ENCODE measurements at regions not wholly inside any gene's neighbourhood (a gene's known extent, or its start where the extent isn't known, plus 50 kb on each side); places are given as distances from the start of the nearest gene placed in this dataset.
A peak's percentile ranks its signal among the peaks of the same experiment; 100 is the strongest.

- H3K36me3 Mint-ChIP-seq (ENCODE audit: low read depth), result no peaks in the 10 kb centered on the region
- H3K9me3 Mint-ChIP-seq, result peaks cover 3% of the 10 kb centered on the region
- H3K4me1 Mint-ChIP-seq, result no peaks in the 10 kb centered on the region
- peaks cover 5% of the 10 kb centered on the region for H3K27me3 Mint-ChIP-seq (ENCODE audit: low read depth)
- H3K27ac Mint-ChIP-seq (ENCODE audit: unreplicated experiment), result peak overlapping the region; percentile 80
- TF ChIP-seq CTCF (conservative IDR thresholded peaks at IDR 0.05), result no peak
- no peak for DNase-seq (ENCODE audit: low read depth, low spot score)
- H3K4me3 Mint-ChIP-seq, result no peak overlapping the region
Measured at GRCh38 chr17:13200671-13201070, 182.8 kb upstream of the ELAC2 start.

- Mint-ChIP-seq H3K36me3 (ENCODE audit: low read depth) (no peaks in the 10 kb centered on the region), H3K27me3 (ENCODE audit: low read depth) (peaks cover 5% of the 10 kb centered on the region), H3K9me3 (peaks cover 3% of the 10 kb centered on the region), H3K27ac (ENCODE audit: unreplicated experiment) (no peak overlapping the region), H3K4me1 (no peaks in the 10 kb centered on the region), H3K4me3 (no peak overlapping the region)
- DNase-seq (ENCODE audit: low read depth, low spot score), result no peak
- no peak for TF ChIP-seq CTCF (conservative IDR thresholded peaks at IDR 0.05)
Measured at GRCh38 chr17:13199425-13199824, 181.6 kb upstream of the ELAC2 start.

- H3K4me1 Mint-ChIP-seq, result no peaks in the 10 kb centered on the region
- H3K9me3 Mint-ChIP-seq, result peaks cover 3% of the 10 kb centered on the region
- DNase-seq (ENCODE audit: low read depth, low spot score), result no peak
- H3K36me3 Mint-ChIP-seq (ENCODE audit: low read depth), result no peaks in the 10 kb centered on the region
- peaks cover 5% of the 10 kb centered on the region for H3K27me3 Mint-ChIP-seq (ENCODE audit: low read depth)
- TF ChIP-seq CTCF (conservative IDR thresholded peaks at IDR 0.05), result no peak
- no peak overlapping the region for H3K27ac Mint-ChIP-seq (ENCODE audit: unreplicated experiment)
- H3K4me3 Mint-ChIP-seq, result no peak overlapping the region
Measured at GRCh38 chr17:13197586-13197985, 179.8 kb upstream of the ELAC2 start.

GRCh38 chr17:13194887-13195286 is 177.1 kb upstream of the ELAC2 start:
- no peak overlapping the region for H3K27ac Mint-ChIP-seq (ENCODE audit: unreplicated experiment)
- DNase-seq (ENCODE audit: low read depth, low spot score), result no peak
- H3K4me1 Mint-ChIP-seq, result no peaks in the 10 kb centered on the region
- H3K27me3 Mint-ChIP-seq (ENCODE audit: low read depth), result no peaks in the 10 kb centered on the region
- no peak for TF ChIP-seq CTCF (conservative IDR thresholded peaks at IDR 0.05)
- H3K36me3 Mint-ChIP-seq (ENCODE audit: low read depth), result no peaks in the 10 kb centered on the region
- peaks cover 5% of the 10 kb centered on the region for H3K9me3 Mint-ChIP-seq
- H3K4me3 Mint-ChIP-seq, result no peak overlapping the region

- Mint-ChIP-seq H3K27me3 (ENCODE audit: low read depth) (no peaks in the 10 kb centered on the region), H3K4me1 (no peaks in the 10 kb centered on the region), H3K9me3 (peaks cover 3% of the 10 kb centered on the region), H3K27ac (ENCODE audit: unreplicated experiment) (no peak overlapping the region), H3K4me3 (no peak overlapping the region), H3K36me3 (ENCODE audit: low read depth) (peaks cover 4% of the 10 kb centered on the region)
- no peak for DNase-seq (ENCODE audit: low read depth, low spot score)
- no peak for TF ChIP-seq CTCF (conservative IDR thresholded peaks at IDR 0.05)
Measured at GRCh38 chr17:13182854-13183253, 165.0 kb upstream of the ELAC2 start.

- TF ChIP-seq CTCF (conservative IDR thresholded peaks at IDR 0.05), result no peak
- no peaks in the 10 kb centered on the region for H3K27me3 Mint-ChIP-seq (ENCODE audit: low read depth)
- H3K27ac Mint-ChIP-seq (ENCODE audit: unreplicated experiment), result no peak overlapping the region
- H3K9me3 Mint-ChIP-seq, result peaks cover 3% of the 10 kb centered on the region
- H3K4me1 Mint-ChIP-seq, result no peaks in the 10 kb centered on the region
- no peak overlapping the region for H3K4me3 Mint-ChIP-seq
- no peak for DNase-seq (ENCODE audit: low read depth, low spot score)
- H3K36me3 Mint-ChIP-seq (ENCODE audit: low read depth), result peaks cover 4% of the 10 kb centered on the region
Measured at GRCh38 chr17:13182450-13182849, 164.6 kb upstream of the ELAC2 start.
